ENCODE measurements at regions not wholly inside any gene's neighbourhood (a gene's known extent, or its start where the extent isn't known, plus 50 kb on each side); places are given as distances from the start of the nearest gene placed in this dataset.

- Mint-ChIP-seq H3K4me1 (ENCODE audit: low read depth, unreplicated experiment) (no peaks in the 10 kb centered on the region), H3K27ac (ENCODE audit: unreplicated experiment) (no peak overlapping the region), H3K27me3 (ENCODE audit: unreplicated experiment) (no peaks in the 10 kb centered on the region), H3K36me3 (ENCODE audit: insufficient read depth, unreplicated experiment) (no peaks in the 10 kb centered on the region), H3K9me3 (ENCODE audit: low read depth, unreplicated experiment) (no peaks in the 10 kb centered on the region), H3K4me3 (ENCODE audit: low read depth, unreplicated experiment) (no peak overlapping the region)
- CTCF ChIA-PET, result no interaction called here
- intact Hi-C loops (cut with micrococcal nuclease; ENCODE audit: unreplicated experiment), result loop anchor here (2.0 kb wide), 1 partner anchor 453 kb away; no protein-coding TSS in a partner anchor
- no TSS peak for BruUV-seq (replicated peaks)
- TF ChIP-seq, protein P1, sequence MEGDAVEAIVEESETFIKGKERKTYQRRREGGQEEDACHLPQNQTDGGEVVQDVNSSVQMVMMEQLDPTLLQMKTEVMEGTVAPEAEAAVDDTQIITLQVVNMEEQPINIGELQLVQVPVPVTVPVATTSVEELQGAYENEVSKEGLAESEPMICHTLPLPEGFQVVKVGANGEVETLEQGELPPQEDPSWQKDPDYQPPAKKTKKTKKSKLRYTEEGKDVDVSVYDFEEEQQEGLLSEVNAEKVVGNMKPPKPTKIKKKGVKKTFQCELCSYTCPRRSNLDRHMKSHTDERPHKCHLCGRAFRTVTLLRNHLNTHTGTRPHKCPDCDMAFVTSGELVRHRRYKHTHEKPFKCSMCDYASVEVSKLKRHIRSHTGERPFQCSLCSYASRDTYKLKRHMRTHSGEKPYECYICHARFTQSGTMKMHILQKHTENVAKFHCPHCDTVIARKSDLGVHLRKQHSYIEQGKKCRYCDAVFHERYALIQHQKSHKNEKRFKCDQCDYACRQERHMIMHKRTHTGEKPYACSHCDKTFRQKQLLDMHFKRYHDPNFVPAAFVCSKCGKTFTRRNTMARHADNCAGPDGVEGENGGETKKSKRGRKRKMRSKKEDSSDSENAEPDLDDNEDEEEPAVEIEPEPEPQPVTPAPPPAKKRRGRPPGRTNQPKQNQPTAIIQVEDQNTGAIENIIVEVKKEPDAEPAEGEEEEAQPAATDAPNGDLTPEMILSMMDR (IDR thresholded peaks at IDR 0.05; ENCODE audit: unreplicated experiment), result no peak
- DNase-seq, result no peak
These were observed 164.7 kb upstream of the RGS18 start for GRCh38 chr1:191993549-191993948.

GRCh38 chr1:192002063-192002462, 156.2 kb upstream of the RGS18 start:
- Mint-ChIP-seq H3K27ac (ENCODE audit: unreplicated experiment) (no peak overlapping the region), H3K9me3 (ENCODE audit: low read depth, unreplicated experiment) (no peaks in the 10 kb centered on the region), H3K4me1 (ENCODE audit: low read depth, unreplicated experiment) (no peaks in the 10 kb centered on the region), H3K27me3 (ENCODE audit: unreplicated experiment) (no peaks in the 10 kb centered on the region), H3K36me3 (ENCODE audit: insufficient read depth, unreplicated experiment) (no peaks in the 10 kb centered on the region), H3K4me3 (ENCODE audit: low read depth, unreplicated experiment) (no peak overlapping the region)
- intact Hi-C loops (cut with micrococcal nuclease; ENCODE audit: unreplicated experiment), result no loop called here
- no TSS peak for BruUV-seq (replicated peaks)
- CTCF ChIA-PET, result no interaction called here
- TF ChIP-seq, protein P1 (IDR thresholded peaks at IDR 0.05; ENCODE audit: unreplicated experiment), result no peak
- no peak for DNase-seq

- intact Hi-C loops (cut with micrococcal nuclease; ENCODE audit: unreplicated experiment), result no loop called here
- no peaks in the 10 kb centered on the region for H3K9me3 Mint-ChIP-seq (ENCODE audit: low read depth, unreplicated experiment)
- DNase-seq, result no peak
- CTCF ChIA-PET, result no interaction called here
- H3K27me3 Mint-ChIP-seq (ENCODE audit: unreplicated experiment), result no peaks in the 10 kb centered on the region
- no peak overlapping the region for H3K27ac Mint-ChIP-seq (ENCODE audit: unreplicated experiment)
- no peaks in the 10 kb centered on the region for H3K36me3 Mint-ChIP-seq (ENCODE audit: insufficient read depth, unreplicated experiment)
- TF ChIP-seq, protein P1 (IDR thresholded peaks at IDR 0.05; ENCODE audit: unreplicated experiment), result no peak
- no peak overlapping the region for H3K4me3 Mint-ChIP-seq (ENCODE audit: low read depth, unreplicated experiment)
- no TSS peak for BruUV-seq (replicated peaks)
- no peaks in the 10 kb centered on the region for H3K4me1 Mint-ChIP-seq (ENCODE audit: low read depth, unreplicated experiment)
These were observed 154.8 kb upstream of the RGS18 start for GRCh38 chr1:192003295-192004077.

- TF ChIP-seq, protein P1 (IDR thresholded peaks at IDR 0.05; ENCODE audit: unreplicated experiment), result no peak
- Mint-ChIP-seq H3K27ac (ENCODE audit: unreplicated experiment) (no peak overlapping the region), H3K4me3 (ENCODE audit: low read depth, unreplicated experiment) (no peak overlapping the region), H3K36me3 (ENCODE audit: insufficient read depth, unreplicated experiment) (no peaks in the 10 kb centered on the region), H3K9me3 (ENCODE audit: low read depth, unreplicated experiment) (no peaks in the 10 kb centered on the region), H3K4me1 (ENCODE audit: low read depth, unreplicated experiment) (no peaks in the 10 kb centered on the region), H3K27me3 (ENCODE audit: unreplicated experiment) (no peaks in the 10 kb centered on the region)
- DNase-seq, result no peak
- BruUV-seq (replicated peaks), result no TSS peak
- CTCF ChIA-PET, result no interaction called here
- intact Hi-C loops (cut with micrococcal nuclease; ENCODE audit: unreplicated experiment), result no loop called here
These were observed 152.3 kb upstream of the RGS18 start for GRCh38 chr1:192005976-192006375.

Measured in Calu3 (cell line).